ENCODE measurements at regions not wholly inside any gene's neighbourhood (a gene's known extent, or its start where the extent isn't known, plus 50 kb on each side); places are given as distances from the start of the nearest gene placed in this dataset.

DNA sequence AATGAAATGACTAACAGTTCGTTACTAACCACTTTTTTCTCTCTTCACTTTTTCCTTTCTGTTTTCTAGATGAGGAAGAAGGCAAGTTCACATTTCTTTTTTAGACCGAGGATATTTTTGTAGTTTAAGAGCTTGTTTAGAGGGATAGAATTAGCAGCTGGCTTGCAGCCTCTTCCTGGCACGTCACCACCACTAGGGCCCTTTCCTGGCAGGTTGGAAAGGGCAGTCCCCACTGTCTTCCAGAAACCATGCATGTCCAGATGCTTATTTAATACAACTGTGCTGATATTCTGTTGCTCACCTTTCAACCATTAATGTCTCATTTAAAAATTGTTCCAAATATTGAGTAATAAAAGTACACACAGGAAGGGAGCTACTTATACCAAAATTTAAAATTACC, 209.5 kb upstream of the PACRGL start:
- DNase-seq (ENCODE audit: low spot score): no peak
- Mint-ChIP-seq H3K36me3 (ENCODE audit: low read depth, unreplicated experiment) (no peaks in the 10 kb centered on the region), H3K4me1 (ENCODE audit: unreplicated experiment) (no peaks in the 10 kb centered on the region), H3K4me3 (ENCODE audit: unreplicated experiment) (no peak overlapping the region), H3K27ac (ENCODE audit: unreplicated experiment) (no peak overlapping the region), H3K27me3 (ENCODE audit: unreplicated experiment) (no peaks in the 10 kb centered on the region), H3K9me3 (ENCODE audit: unreplicated experiment) (no peaks in the 10 kb centered on the region)
- TF ChIP-seq, protein P1, sequence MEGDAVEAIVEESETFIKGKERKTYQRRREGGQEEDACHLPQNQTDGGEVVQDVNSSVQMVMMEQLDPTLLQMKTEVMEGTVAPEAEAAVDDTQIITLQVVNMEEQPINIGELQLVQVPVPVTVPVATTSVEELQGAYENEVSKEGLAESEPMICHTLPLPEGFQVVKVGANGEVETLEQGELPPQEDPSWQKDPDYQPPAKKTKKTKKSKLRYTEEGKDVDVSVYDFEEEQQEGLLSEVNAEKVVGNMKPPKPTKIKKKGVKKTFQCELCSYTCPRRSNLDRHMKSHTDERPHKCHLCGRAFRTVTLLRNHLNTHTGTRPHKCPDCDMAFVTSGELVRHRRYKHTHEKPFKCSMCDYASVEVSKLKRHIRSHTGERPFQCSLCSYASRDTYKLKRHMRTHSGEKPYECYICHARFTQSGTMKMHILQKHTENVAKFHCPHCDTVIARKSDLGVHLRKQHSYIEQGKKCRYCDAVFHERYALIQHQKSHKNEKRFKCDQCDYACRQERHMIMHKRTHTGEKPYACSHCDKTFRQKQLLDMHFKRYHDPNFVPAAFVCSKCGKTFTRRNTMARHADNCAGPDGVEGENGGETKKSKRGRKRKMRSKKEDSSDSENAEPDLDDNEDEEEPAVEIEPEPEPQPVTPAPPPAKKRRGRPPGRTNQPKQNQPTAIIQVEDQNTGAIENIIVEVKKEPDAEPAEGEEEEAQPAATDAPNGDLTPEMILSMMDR (IDR thresholded peaks at IDR 0.05; ENCODE audit: unreplicated experiment): no peak

DNA sequence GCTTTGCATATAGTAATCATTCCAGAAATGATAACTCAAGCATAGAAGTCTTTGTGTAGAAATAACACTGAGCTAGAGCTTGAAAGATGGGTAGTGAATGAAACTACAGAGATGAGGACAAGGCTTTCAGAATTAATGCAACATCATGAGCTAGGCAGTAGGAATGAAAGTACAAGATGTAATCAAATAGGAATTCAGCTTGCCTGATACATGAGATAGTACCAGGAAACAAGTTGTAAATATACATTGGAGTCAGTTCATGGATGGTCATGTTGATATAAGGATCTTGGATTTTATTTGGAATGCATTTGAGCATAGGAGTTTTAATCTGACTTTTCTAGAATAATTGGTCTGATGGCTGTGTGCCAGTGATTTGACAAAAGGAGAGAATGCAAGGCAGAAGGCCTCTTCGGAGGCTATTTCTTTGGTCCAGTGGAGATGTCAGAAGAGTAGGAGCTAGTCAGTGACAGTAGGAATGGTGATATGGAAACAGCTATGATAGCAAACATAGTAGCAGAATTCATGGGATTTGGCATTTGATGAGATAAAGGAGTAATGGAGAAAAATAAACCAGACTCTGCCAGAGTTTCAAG, 206.4 kb upstream of the PACRGL start:
- DNase-seq (ENCODE audit: low spot score): no peak
- Mint-ChIP-seq H3K4me3 (ENCODE audit: unreplicated experiment) (no peak overlapping the region), H3K27me3 (ENCODE audit: unreplicated experiment) (no peaks in the 10 kb centered on the region), H3K27ac (ENCODE audit: unreplicated experiment) (no peak overlapping the region), H3K9me3 (ENCODE audit: unreplicated experiment) (no peaks in the 10 kb centered on the region), H3K4me1 (ENCODE audit: unreplicated experiment) (no peaks in the 10 kb centered on the region), H3K36me3 (ENCODE audit: low read depth, unreplicated experiment) (no peaks in the 10 kb centered on the region)
- TF ChIP-seq, protein P1 (IDR thresholded peaks at IDR 0.05; ENCODE audit: unreplicated experiment): no peak

DNA sequence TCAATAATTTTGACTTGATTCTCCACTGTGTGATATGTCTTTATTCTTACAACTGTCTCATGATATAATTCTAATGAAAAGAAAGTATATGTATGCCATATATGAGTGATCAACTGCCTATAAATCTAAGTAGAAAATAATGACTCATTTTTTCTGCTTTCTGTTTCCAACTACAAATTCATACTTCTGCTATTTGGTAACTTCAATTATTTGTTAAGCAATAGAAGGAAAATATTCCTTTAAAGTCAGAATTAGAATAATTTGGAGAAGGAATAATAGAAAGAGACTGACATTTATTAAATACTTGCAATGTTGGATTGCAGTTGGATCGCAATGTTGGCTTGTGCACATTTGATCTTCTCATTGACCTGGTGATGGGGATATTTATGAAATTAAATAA, 204.2 kb upstream of the PACRGL start:
- H3K27ac Mint-ChIP-seq (ENCODE audit: unreplicated experiment): no peak overlapping the region
- DNase-seq (ENCODE audit: low spot score): no peak
- TF ChIP-seq, protein P1 (IDR thresholded peaks at IDR 0.05; ENCODE audit: unreplicated experiment): no peak
- H3K27me3 Mint-ChIP-seq (ENCODE audit: unreplicated experiment): no peaks in the 10 kb centered on the region
- H3K4me3 Mint-ChIP-seq (ENCODE audit: unreplicated experiment): no peak overlapping the region
- H3K36me3 Mint-ChIP-seq (ENCODE audit: low read depth, unreplicated experiment): no peaks in the 10 kb centered on the region
- no peaks in the 10 kb centered on the region for H3K9me3 Mint-ChIP-seq (ENCODE audit: unreplicated experiment)
- no peaks in the 10 kb centered on the region for H3K4me1 Mint-ChIP-seq (ENCODE audit: unreplicated experiment)

DNA sequence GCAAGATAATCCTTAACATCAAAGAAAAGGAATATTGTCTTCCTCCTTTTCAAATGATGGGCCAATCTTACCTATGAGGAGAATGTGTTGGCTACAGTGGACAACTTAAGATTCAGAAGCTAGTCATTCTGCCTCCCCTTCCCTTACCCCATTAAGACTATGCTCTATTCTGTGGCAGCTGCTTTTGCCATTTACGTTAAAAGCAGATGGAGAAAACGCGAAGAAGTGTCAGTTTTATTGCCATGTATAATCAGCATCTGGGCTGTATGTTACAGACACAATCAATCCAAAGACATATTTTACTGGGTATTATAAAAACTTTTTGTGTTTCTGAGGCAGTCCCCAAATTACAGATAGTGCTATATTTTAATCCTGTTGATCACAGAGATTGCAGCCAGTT, 196.1 kb upstream of the PACRGL start:
- no peak overlapping the region for H3K4me3 Mint-ChIP-seq (ENCODE audit: unreplicated experiment)
- H3K9me3 Mint-ChIP-seq (ENCODE audit: unreplicated experiment): no peaks in the 10 kb centered on the region
- TF ChIP-seq, protein P1 (IDR thresholded peaks at IDR 0.05; ENCODE audit: unreplicated experiment): no peak
- no peaks in the 10 kb centered on the region for H3K27me3 Mint-ChIP-seq (ENCODE audit: unreplicated experiment)
- DNase-seq (ENCODE audit: low spot score): no peak
- H3K27ac Mint-ChIP-seq (ENCODE audit: unreplicated experiment): no peak overlapping the region
- H3K36me3 Mint-ChIP-seq (ENCODE audit: low read depth, unreplicated experiment): no peaks in the 10 kb centered on the region
- no peaks in the 10 kb centered on the region for H3K4me1 Mint-ChIP-seq (ENCODE audit: unreplicated experiment)

DNA sequence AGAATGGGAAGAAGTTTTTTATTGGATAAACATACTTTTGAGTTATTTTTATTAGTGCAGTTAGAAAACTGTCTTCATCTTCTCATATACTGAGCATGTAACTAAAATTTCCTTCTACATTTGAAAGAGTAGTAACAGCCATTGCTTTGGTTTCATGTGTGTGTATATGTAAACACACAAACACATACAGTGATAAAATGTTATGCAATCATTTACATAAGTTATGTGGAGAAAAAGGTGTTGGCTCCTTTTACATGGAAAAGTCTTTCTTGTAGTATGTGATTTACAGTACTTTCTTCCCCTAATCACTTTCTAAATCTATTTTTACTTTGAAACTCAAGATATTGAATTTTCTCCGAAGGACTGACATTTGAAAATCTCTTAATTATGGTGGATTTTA, 194.3 kb upstream of the PACRGL start:
- H3K27me3 Mint-ChIP-seq (ENCODE audit: unreplicated experiment): no peaks in the 10 kb centered on the region
- no peak overlapping the region for H3K27ac Mint-ChIP-seq (ENCODE audit: unreplicated experiment)
- H3K9me3 Mint-ChIP-seq (ENCODE audit: unreplicated experiment): no peaks in the 10 kb centered on the region
- H3K36me3 Mint-ChIP-seq (ENCODE audit: low read depth, unreplicated experiment): no peaks in the 10 kb centered on the region
- no peak for DNase-seq (ENCODE audit: low spot score)
- TF ChIP-seq, protein P1 (IDR thresholded peaks at IDR 0.05; ENCODE audit: unreplicated experiment): no peak
- H3K4me1 Mint-ChIP-seq (ENCODE audit: unreplicated experiment): no peaks in the 10 kb centered on the region
- H3K4me3 Mint-ChIP-seq (ENCODE audit: unreplicated experiment): no peak overlapping the region
